K562 (cell line): ENCODE measurements at regions not wholly inside any gene's neighbourhood (a gene's known extent, or its start where the extent isn't known, plus 50 kb on each side); places are given as distances from the start of the nearest gene placed in this dataset.

Experiments
- CBX1 ChIP-seq: sonication (generic); IDR thresholded peaks from 2 replicates; pipeline ENCODE4 v1.6.1; 2016; ENCODE audit warnings: antibody characterized with exemption, low read depth, mild to moderate bottlenecking
- ELF1 ChIP-seq: fragments of 200-800 bp; sonication (Bioruptor generic); IDR thresholded peaks from 2 replicates; pipeline ENCODE4 v1.6.1; 2016; ENCODE audit warnings: missing genetic modification characterization, missing compliant biosample characterization
- HIVEP1 ChIP-seq: fragments of 250-450 bp; sonication (Bioruptor Pico); IDR thresholded peaks from 2 replicates; pipeline ENCODE4 v1.4.0; 2020; ENCODE audit warnings: mild to moderate bottlenecking
- HMGXB4 ChIP-seq: sonication (generic); formaldehyde crosslinking; IDR thresholded peaks from 2 replicates; pipeline ENCODE4 v1.8.1; 2023; ENCODE audit warnings: mild to moderate bottlenecking, missing genetic modification reagents
- MAFG ChIP-seq: fragments of 450-650 bp; conservative IDR thresholded peaks from 2 replicates; pipeline ENCODE4 v1.6.1; 2016; ENCODE audit warnings: missing genetic modification characterization, missing compliant biosample characterization
- MXI1 ChIP-seq: IDR thresholded peaks from 2 replicates; pipeline ENCODE4 v1.6.1; 2011; ENCODE audit warnings: low read depth, mild to moderate bottlenecking, improper control_type of control experiment, low read length
- POLR2A ChIP-seq: fragments of 450-650 bp; conservative IDR thresholded peaks from 2 replicates; pipeline ENCODE4 v1.6.1; 2016
- POLR2AphosphoS5 ChIP-seq: IDR thresholded peaks from 2 replicates; pipeline ENCODE4 v1.6.1; 2011; ENCODE audit warnings: mild to moderate bottlenecking, low read depth, low read length, moderate library complexity; ENCODE audit not compliant: control insufficient read depth, insufficient read depth
- RBFOX2 ChIP-seq: fragments of 200-400 bp; formaldehyde crosslinking; IDR thresholded peaks from 2 replicates; pipeline ENCODE4 v1.6.1; 2017; ENCODE audit warnings: low read depth, mild to moderate bottlenecking, low read length, moderate library complexity
- UBTF ChIP-seq, 2 experiments: IDR thresholded peaks; 2 replicates each; pipeline ENCODE4 v1.6.1; 2012; ENCODE audit warnings: improper control_type of control experiment in 2 of 2, low read depth in 2 of 2, low read length in 2 of 2, borderline replicate concordance in 1 of 2
- ZNF212 ChIP-seq: fragments of 450-650 bp; formaldehyde crosslinking; IDR thresholded peaks from 2 replicates; pipeline ENCODE4 v1.4.0; 2020; ENCODE audit warnings: mild to moderate bottlenecking
- ZNF785 ChIP-seq: fragments of 250-450 bp; sonication (Bioruptor Pico); IDR thresholded peaks from 2 replicates; pipeline ENCODE4 v1.4.0; 2020; ENCODE audit warnings: mild to moderate bottlenecking

GRCh38 chr3:103906304-103906703 is 1460.4 kb upstream of the ALCAM start:
- TF ChIP-seq RBFOX2 (no peak), ELF1 (tag) (no peak), CBX1 (no peak), UBTF (IDR thresholded peaks at IDR 0.05; ENCODE audit: borderline replicate concordance in 1 of 2, low read depth in 2 of 2, low read length in 2 of 2) (no peak), ZNF785 (no peak), ZNF212 (CRISPR knock-in tag) (no peak), HIVEP1 (CRISPR knock-in tag) (no peak), POLR2A (no peak), HMGXB4 (CRISPR knock-in tag) (no peak), POLR2AphosphoS5 (no peak), MXI1 (no peak), MAFG (tag) (no peak)
